ENCODE measurements at regions not wholly inside any gene's neighbourhood (a gene's known extent, or its start where the extent isn't known, plus 50 kb on each side); places are given as distances from the start of the nearest gene placed in this dataset.

DNA sequence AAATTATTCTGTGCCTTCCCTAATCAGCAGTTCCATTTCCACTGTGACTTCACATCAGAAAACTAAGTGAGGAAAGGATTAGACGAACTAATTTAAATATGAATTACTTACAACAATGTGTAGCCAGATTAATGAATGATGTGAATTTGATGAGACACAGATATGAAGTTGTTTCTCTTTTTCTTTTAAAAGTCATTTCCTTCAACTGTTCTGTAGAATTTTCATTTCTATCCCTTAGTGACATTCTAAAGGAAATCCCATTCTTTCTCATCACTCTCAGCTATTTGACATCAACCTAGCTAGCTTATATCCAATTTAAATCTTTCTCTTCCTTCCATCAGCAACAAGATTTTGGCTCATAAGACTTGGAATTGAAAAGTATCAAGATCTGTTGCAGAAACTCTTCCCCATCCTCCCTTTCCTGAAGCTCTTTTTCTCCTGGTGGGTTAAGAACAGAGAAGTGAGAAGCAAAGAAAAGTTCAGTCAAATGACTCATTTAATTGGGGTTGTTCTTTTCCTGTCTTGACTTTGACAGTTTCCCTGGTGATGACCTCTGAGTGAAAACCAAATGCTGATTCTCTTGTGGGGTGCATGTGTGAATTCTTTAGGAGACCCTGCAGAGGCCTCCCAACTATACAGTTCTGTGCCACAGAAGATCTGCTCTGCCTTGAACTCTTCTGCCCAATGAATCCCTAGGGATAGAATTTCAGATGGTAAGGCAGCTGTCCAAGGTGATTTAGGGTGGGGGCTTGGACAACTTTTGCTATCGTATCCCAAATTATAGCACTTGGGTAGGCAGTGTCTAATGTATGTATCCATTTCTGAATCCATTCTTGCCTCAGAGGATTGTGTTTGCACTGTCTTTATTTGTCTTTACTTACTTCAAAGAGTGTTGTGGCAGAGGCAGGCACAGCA lies 232.5 kb upstream of the GPRIN3 start:
- TF ChIP-seq SUZ12 (IDR thresholded peaks at IDR 0.05) = no peak
- TF ChIP-seq PKNOX1 (IDR thresholded peaks at IDR 0.05) = no peak
- TF ChIP-seq SP1 (IDR thresholded peaks at IDR 0.05) = no peak
- TF ChIP-seq HDGF (IDR thresholded peaks at IDR 0.05; ENCODE audit: borderline replicate concordance) = no peak
- TF ChIP-seq FOXM1 (IDR thresholded peaks at IDR 0.05; ENCODE audit: borderline replicate concordance) = no peak
- no peak for TF ChIP-seq TARDBP (IDR thresholded peaks at IDR 0.05)
- no peak for TF ChIP-seq FOXA1 (IDR thresholded peaks at IDR 0.05)
- TF ChIP-seq NFRKB (IDR thresholded peaks at IDR 0.05) = no peak
